MM.1S (cell line): ENCODE measurements at regions not wholly inside any gene's neighbourhood (a gene's known extent, or its start where the extent isn't known, plus 50 kb on each side); places are given as distances from the start of the nearest gene placed in this dataset.
"Not testable (repeated sequence)": the region's sequence is repeated elsewhere in the genome, so short reads cannot be mapped to it uniquely, and the experiment has no call there.

ENCODE experiments used
- DNase-seq: peaks from one replicate; pipeline ENCODE4 v3.0.0-alpha.2; 2015
- H2AFZ ChIP-seq: fragments of 300-600 bp; sonication (generic); 2 replicates; pipeline ENCODE4 v1.6.0; 2016; ENCODE audit warnings: antibody characterized with exemption, low read length
- H3F3A ChIP-seq: fragments of 300-600 bp; sonication (generic); 2 replicates; pipeline ENCODE4 v1.6.1; 2016; ENCODE audit warnings: mild to moderate bottlenecking, antibody characterized with exemption, low read length, moderate library complexity, mixed read lengths; ENCODE audit not compliant: insufficient read depth
- H3K27ac ChIP-seq: fragments of 300-600 bp; sonication (generic); 2 replicates; pipeline ENCODE4 v1.5.1; 2016; ENCODE audit warnings: mild to moderate bottlenecking, low read length
- H3K27me3 ChIP-seq: fragments of 300-600 bp; sonication (generic); replicated peaks from 2 replicates; pipeline ENCODE4 v1.6.0; 2016; ENCODE audit warnings: low read length; ENCODE audit not compliant: insufficient read depth
- H3K36me3 ChIP-seq: fragments of 300-600 bp; sonication (generic); replicated peaks from 2 replicates; pipeline ENCODE4 v1.6.1; 2016; ENCODE audit warnings: mild to moderate bottlenecking, low read length, mixed read lengths; ENCODE audit not compliant: insufficient read depth
- H3K4me1 ChIP-seq: fragments of 300-600 bp; sonication (generic); 2 replicates; pipeline ENCODE4 v1.6.1; 2016; ENCODE audit warnings: low read length, mixed read lengths
- H3K4me2 ChIP-seq: fragments of 300-600 bp; sonication (generic); 2 replicates; pipeline ENCODE4 v1.6.0; 2016; ENCODE audit warnings: low read depth, low read length
- H3K4me3 ChIP-seq: fragments of 300-600 bp; sonication (generic); 2 replicates; pipeline ENCODE4 v1.5.1; 2016; ENCODE audit warnings: low read length, mixed read lengths
- H3K79me2 ChIP-seq: fragments of 300-600 bp; sonication (generic); 2 replicates; pipeline ENCODE4 v1.6.1; 2016; ENCODE audit warnings: mixed run types, low read length, mixed read lengths
- H3K9ac ChIP-seq: fragments of 300-600 bp; sonication (generic); 2 replicates; pipeline ENCODE4 v1.6.1; 2016; ENCODE audit warnings: low read length, mixed read lengths
- H3K9me2 ChIP-seq: fragments of 300-600 bp; sonication (generic); replicated peaks from 2 replicates; pipeline ENCODE4 v1.6.1; 2016; ENCODE audit warnings: mild to moderate bottlenecking, low read length, mixed read lengths; ENCODE audit not compliant: insufficient read depth
- H3K9me3 ChIP-seq: fragments of 300-600 bp; sonication (generic); replicated peaks from 2 replicates; pipeline ENCODE4 v1.6.1; 2016; ENCODE audit warnings: mild to moderate bottlenecking, low read length, mixed read lengths; ENCODE audit not compliant: insufficient read depth
- H4K20me1 ChIP-seq: fragments of 300-600 bp; sonication (generic); 2 replicates; pipeline ENCODE4 v1.6.1; 2016; ENCODE audit warnings: mild to moderate bottlenecking, low read length, moderate library complexity, mixed read lengths; ENCODE audit not compliant: insufficient read depth
- CTCF ChIP-seq: fragments of 300-600 bp; sonication (generic); IDR thresholded peaks from 2 replicates; pipeline ENCODE4 v1.5.1; 2016; ENCODE audit warnings: antibody characterized with exemption, low read length, mixed read lengths
- EZH2 ChIP-seq: fragments of 300-600 bp; sonication (generic); optimal IDR thresholded peaks from 2 replicates; pipeline ENCODE3; 2017; ENCODE audit warnings: low read depth, mild to moderate bottlenecking, antibody characterized with exemption, low read length, mixed read lengths
- EZH2phosphoT487 ChIP-seq: fragments of 300-600 bp; sonication (generic); IDR thresholded peaks from 2 replicates; pipeline ENCODE4 v1.6.1; 2018; ENCODE audit warnings: antibody characterized with exemption, low read length

GRCh38 chr5:87733897-87734296, 321.2 kb upstream of the CCNH start:
- no peaks in the 10 kb centered on the region for H3K27me3 ChIP-seq
- H3K27ac ChIP-seq = no peak overlapping the region
- H3K4me3 ChIP-seq = no peak overlapping the region
- no peak for TF ChIP-seq EZH2
- no peak for TF ChIP-seq EZH2phosphoT487
- H3K9me2 ChIP-seq = no peaks in the 10 kb centered on the region; the same call in 1 of the 2 replicates
- no peak overlapping the region for H3K4me2 ChIP-seq
- DNase-seq = no peak
- H3K4me1 ChIP-seq = no peaks in the 10 kb centered on the region
- H3K79me2 ChIP-seq = no peaks in the 10 kb centered on the region
- H3F3A ChIP-seq = no peaks in the 10 kb centered on the region
- no peak overlapping the region for H2AFZ ChIP-seq
- H3K36me3 ChIP-seq = no peaks in the 10 kb centered on the region
- no peaks in the 10 kb centered on the region for H4K20me1 ChIP-seq
- no peak overlapping the region for H3K9ac ChIP-seq
- no peaks in the 10 kb centered on the region for H3K9me3 ChIP-seq

- Histone ChIP-seq H3K4me2 (no peak overlapping the region), H3F3A (no peaks in the 10 kb centered on the region), H3K9me3 (no peaks in the 10 kb centered on the region), H3K79me2 (no peaks in the 10 kb centered on the region), H3K9me2 (no peaks in the 10 kb centered on the region), H3K4me1 (no peaks in the 10 kb centered on the region), H3K27me3 (no peaks in the 10 kb centered on the region), H4K20me1 (no peaks in the 10 kb centered on the region), H3K36me3 (no peaks in the 10 kb centered on the region), H3K9ac (no peak overlapping the region), H3K4me3 (no peak overlapping the region), H2AFZ (no peak overlapping the region), H3K27ac (no peak overlapping the region)
- TF ChIP-seq EZH2phosphoT487 (no peak), CTCF (no peak), EZH2 (no peak)
- no peak for DNase-seq
Observed at GRCh38 chr5:87732875-87733768, 320.4 kb upstream of the CCNH start.

GRCh38 chr5:87729781-87730180, 317.1 kb upstream of the CCNH start:
- Histone ChIP-seq H3K36me3 (no peaks in the 10 kb centered on the region), H3K4me2 (no peak overlapping the region), H4K20me1 (no peaks in the 10 kb centered on the region), H3F3A (no peaks in the 10 kb centered on the region), H3K27me3 (no peaks in the 10 kb centered on the region), H3K9ac (no peak overlapping the region), H3K4me1 (no peaks in the 10 kb centered on the region), H3K79me2 (no peaks in the 10 kb centered on the region), H3K9me2 (no peaks in the 10 kb centered on the region), H2AFZ (no peak overlapping the region), H3K4me3 (no peak overlapping the region), H3K27ac (no peak overlapping the region), H3K9me3 (no peaks in the 10 kb centered on the region)
- DNase-seq = no peak
- no peak for TF ChIP-seq EZH2
- TF ChIP-seq EZH2phosphoT487 = no peak
- TF ChIP-seq CTCF = no peak

GRCh38 chr5:87722286-87722685, 309.6 kb upstream of the CCNH start:
- TF ChIP-seq CTCF (no peak), EZH2phosphoT487 (no peak), EZH2 (no peak)
- no peaks in the 10 kb centered on the region for H3K9me3 ChIP-seq
- DNase-seq = no peak
- H3K27me3 ChIP-seq = no peaks in the 10 kb centered on the region
- H3K36me3 ChIP-seq = no peaks in the 10 kb centered on the region
- H3K27ac ChIP-seq = no peak overlapping the region
- no peak overlapping the region for H3K9ac ChIP-seq
- no peaks in the 10 kb centered on the region for H3F3A ChIP-seq
- no peak overlapping the region for H2AFZ ChIP-seq
- H3K9me2 ChIP-seq = no peaks in the 10 kb centered on the region
- no peak overlapping the region for H3K4me3 ChIP-seq
- H3K4me2 ChIP-seq = no peak overlapping the region
- H3K4me1 ChIP-seq = no peaks in the 10 kb centered on the region
- no peaks in the 10 kb centered on the region for H4K20me1 ChIP-seq
- H3K79me2 ChIP-seq = no peaks in the 10 kb centered on the region

GRCh38 chr5:87718224-87718925, 305.6 kb upstream of the CCNH start:
- H3K9me3 ChIP-seq, H3K27ac ChIP-seq, H3K4me2 ChIP-seq, H3K4me3 ChIP-seq, H3K9me2 ChIP-seq, H4K20me1 ChIP-seq, H3K79me2 ChIP-seq, H3K4me1 ChIP-seq, DNase-seq, H3F3A ChIP-seq, H2AFZ ChIP-seq, H3K36me3 ChIP-seq, H3K9ac ChIP-seq, H3K27me3 ChIP-seq: not testable (repeated sequence)
